HG03095 (cell line): ENCODE measurements at regions not wholly inside any gene's neighbourhood (a gene's known extent, or its start where the extent isn't known, plus 50 kb on each side); places are given as distances from the start of the nearest gene placed in this dataset.
"Not testable (repeated sequence)": the region's sequence is repeated elsewhere in the genome, so short reads cannot be mapped to it uniquely, and the experiment has no call there.

Source experiments
- ATAC-seq: cut with Tn5 transposase; IDR thresholded peaks from one replicate; pipeline ENCODE4 v1.9.1; 2021; ENCODE audit warnings: moderate library complexity; ENCODE audit not compliant: unreplicated experiment

DNA sequence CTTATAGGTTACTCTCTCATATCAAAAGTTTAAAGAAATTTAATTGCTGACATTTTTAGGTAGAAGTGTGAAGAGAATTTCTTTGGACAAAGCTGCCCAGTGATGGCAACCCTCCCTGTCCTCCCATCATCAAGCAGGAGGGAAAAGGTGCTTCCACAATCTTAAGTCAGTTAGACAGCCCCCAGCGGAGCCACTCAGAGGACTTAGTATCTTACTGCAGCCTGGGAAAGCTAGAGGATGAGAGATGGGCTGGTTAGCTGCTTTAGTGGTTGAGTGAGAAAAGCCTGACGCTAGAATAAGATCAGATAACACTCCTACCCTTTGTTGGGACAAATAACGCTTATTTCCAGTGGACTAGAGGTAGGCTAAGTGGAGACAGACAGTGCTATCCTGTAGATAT, 227.1 kb downstream of the RFPL4B start:
- no peak for ATAC-seq

DNA sequence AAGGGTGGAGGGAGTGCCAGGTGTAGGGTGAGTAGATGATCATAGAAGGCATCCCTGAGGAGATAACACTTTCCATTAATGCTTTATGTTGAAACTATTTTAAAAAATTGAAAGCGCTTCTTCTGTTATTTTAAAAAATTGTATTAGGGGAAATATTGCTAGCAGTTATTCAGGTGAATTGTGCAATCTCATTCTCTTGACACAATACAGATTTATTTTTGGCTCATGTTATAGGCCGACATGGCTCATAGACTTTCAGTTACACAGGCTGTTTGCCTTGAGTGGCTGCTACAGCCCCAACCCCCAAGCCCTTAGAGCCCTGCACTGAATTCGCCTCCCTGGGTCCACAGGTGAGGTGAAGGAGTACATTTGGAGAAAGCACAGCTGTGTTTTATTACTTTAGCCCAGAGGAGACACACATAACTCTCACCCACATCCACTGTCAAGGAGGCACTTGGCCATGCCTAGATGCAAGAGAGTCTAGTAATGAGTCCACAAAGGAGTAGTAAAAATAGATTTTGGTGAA, 228.2 kb downstream of the RFPL4B start:
- ATAC-seq = no peak

DNA sequence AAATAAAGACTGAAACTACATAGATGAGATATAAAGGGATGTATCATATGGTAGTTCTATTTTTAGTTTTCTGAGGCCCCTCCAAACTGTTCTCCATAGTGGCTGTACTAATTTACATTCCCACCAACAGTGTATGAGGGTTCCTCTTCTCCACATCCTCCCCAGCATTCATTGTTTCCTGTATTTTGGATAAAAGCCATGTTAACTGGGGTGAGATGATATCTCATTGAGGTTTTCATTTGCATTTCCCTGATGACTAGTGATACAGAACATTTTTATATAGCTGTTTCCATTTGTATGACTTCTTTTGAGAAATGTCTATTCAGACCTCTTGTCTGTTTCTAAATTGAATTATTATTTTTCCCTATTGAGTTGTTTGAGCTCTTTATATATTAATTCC, 229.3 kb downstream of the RFPL4B start:
- ATAC-seq = no peak

DNA sequence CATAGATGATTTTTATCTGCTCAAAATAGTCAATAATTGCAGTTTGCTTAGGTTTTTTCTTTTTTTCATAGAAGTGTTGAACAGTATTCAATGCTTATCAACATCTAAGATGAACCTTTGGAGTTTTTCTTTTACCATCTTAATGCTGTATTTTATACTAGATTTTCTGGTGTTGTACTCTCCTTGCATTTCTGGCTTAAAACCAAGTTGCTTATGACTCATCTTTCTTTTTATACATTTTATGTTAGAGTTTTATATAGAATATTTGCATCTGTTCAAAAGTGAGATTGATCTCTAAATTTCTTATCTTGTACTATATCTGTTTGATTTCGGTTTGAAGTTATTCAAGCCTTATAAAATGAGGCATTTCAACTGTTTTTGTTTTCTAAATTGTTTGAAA, 232.5 kb downstream of the RFPL4B start:
- no peak for ATAC-seq

DNA sequence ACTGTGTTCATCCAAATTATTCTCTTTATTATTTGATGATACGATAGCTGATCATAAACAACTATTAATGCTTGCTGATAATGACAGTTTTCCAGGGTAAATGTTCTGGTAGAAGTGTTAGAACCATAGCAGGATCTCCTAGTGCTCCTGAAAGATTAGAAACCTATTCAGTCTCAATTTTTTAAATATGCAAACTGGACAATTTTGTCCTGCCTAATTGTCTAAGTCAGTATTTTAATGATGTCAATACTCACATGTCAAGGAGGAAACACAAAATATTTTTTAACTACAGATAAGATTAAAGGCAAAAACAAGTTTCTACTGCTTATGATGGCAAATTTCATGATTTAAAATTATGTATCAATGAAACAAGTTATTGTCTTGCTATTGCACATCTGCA, 233.9 kb downstream of the RFPL4B start:
- no peak for ATAC-seq

DNA sequence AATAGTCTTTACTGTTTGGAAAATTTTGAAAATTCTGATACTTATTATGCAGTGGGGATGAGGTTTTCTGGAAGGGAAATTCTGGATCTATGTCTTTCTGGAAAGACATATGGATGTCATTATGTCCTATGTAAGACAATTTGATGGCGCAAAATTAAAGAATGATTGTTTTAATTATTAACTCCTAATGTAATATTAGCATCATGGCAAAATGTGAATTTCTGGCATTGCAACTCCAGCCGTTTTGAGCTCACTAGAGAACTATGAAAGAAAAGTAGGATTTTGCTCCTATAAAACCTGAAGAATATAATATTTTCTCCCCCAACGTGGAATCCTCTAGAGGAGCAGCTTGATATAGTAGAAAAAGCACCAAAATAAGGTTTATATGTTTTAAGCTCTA, 243.2 kb downstream of the RFPL4B start:
- ATAC-seq = no peak

DNA sequence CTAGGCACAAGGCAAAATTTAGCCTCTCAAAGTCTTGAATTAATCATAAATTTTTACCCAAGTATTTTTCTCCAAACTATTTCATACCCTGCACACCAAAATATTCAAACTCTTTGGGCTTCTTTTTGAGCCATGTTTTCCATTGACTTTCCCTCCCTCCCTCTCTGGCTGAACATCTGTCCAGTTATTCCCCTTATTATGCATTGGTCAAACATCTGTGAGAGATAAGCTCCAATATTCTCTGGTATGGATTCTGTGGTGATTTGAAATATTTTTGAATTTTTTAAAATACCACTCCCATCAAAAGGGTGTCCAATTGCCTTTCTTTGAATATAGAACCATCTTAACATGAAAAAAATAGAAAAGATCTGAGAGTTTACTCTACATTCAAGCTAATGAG, 244.2 kb downstream of the RFPL4B start:
- ATAC-seq = no peak

DNA sequence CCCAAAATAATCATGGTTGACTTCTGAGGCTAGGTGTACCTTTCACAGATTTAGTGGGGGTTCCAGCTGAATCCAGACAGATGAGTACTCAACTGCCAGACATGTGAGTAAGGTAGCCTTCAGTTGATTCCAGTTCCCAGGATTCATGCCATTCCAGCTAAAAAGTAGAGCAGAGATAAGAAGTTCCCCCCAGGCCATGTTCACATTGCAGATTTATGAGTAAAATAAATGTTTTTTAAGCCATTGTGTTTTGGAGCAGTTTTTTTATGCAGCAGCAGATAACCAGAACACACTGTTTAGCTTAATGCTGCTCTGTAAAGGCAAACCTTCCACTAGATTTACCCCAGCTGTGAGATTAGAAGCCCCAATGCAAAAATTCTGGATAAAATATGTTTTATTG, 245.0 kb downstream of the RFPL4B start:
- ATAC-seq = no peak

DNA sequence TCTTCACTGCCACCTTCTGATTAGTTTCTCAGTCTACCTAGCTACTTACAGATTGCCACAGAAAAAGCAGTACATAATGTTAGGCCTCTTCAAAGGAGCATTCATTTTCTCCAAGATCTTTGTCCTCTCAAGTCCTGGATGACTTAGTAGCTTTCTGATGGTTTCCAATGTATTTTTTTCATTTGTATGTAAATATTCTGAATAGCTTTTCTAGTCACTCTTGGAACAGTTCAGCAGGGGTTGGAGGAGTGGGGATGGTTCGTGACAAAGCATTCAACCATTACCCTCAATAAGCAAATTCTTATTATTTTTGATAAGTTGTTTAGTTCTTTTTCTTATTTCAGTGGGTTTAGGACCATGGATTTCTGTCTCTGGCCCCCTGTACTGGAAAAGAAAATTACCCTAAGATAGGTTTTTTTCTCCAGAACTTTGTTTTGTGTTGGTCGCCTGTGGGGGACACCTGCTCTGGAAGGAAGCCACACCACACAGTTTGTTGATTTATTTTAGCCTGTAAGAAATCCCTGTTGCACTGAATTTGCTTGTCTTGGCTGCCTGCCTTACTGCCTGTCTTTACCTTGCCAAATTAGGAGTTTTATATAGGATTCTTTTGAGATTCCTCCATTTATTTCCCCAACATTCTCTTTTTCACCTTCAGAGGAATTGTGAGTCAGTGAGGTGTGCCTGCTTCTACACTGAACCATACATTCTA, 247.9 kb downstream of the RFPL4B start:
- ATAC-seq = no peak

DNA sequence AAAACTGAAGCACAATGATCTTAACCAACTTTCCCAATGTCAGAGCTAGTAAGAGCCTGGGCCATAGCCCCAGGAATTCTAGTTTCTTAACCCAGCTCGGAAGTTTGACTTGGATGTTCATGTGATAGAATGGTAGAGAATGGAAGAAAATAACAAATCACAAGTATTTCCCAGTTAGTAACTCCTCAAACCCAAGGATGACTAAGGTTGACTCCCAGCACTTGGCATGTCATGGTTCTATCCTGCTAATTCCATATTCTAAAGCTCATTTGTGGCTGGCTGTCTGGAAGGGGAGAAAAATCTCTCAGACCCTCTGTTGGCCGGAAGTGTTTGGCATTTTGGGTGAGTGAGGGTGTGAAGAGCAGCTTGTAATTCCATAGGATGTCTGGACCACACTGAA, 248.7 kb downstream of the RFPL4B start:
- ATAC-seq = no peak

DNA sequence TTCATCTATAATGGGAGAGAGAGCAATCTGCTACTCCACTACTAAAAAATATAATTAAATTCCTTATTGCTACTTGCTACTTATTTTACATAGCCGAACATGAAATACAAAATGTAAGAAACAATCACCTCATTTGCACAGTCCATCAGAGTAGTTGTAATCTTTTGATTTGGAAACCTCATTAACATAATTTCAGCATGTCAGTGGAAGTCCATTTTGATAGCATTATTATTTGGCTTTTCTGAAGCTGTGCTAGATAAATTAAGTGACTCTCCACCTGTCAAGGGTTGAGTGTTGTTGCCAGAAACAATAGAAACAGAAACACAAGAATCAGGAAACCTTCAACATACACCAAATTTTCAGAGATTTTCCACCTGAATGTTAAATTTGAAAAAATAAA, 250.0 kb downstream of the RFPL4B start:
- ATAC-seq = no peak

DNA sequence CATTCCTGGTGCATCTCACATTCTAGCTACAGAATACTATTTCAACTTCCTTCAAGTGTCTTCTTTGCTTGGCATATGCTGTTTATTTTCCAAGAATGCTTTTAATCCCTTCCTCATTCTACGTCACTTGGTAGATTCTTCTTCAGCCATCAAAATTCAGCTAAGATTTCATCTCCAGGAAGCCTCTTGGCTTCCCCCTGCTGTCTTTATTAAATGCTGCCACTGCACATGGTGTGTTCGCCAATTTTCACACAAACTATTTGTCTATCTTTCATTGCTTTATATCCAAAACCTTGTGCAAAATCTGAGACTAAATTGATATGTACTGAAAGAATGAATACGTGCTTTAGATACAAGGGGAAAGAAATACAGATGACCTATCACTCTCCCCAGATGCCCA, 253.0 kb downstream of the RFPL4B start:
- ATAC-seq = no peak

DNA sequence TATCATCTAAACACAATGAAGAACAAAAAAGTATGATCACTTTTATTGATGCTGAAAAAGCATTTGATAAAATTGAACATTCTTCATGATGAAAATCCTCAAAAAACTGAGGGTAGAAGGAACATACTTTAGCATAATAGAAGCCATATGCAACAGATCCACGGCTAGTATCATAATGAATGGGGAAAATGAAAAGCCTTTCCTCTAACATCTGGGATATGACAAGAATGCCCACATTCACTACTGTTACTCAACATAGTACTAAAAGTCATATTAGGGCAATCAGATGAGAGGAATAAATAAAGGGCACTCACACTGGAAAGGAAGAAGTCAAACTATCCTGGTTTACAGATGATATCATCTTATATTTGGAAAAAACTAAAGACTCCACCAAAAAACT, 256.6 kb downstream of the RFPL4B start:
- ATAC-seq = no peak

DNA sequence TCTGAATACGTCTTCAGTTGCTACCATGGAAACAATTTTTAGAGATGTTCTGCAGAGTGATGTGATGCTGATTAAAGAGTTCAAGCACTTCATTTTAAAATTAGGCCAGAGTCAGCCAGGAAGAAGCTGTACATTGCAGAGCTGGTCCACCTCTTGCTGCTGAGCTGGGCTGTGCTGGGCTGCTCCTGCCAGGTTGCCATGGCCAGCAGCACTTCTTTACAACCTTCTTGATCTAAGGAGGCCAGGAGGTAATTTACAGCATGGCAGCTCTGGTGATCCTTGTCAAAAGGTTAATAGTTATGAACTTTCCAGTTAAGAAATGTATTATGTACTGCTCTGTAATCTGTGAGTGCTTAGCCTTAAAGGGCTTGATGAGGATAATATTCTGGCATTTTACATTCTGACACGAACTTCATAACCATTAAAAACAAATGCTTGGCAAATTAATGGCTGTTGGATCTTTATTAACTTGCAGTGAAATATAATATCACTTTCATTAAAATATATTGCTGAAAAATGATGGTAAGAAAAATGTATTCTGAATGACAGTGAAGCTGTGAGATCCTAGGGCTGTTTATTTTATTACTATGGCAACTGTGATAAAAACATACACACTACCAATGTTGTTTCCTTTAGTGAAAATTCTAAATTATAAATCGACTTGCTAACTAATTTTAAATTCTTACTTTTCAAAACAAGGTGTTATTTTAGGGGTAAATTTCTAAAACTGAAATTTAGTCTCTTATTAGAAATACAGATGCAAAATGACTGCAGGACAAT, 259.7 kb downstream of the RFPL4B start:
- no peak for ATAC-seq

DNA sequence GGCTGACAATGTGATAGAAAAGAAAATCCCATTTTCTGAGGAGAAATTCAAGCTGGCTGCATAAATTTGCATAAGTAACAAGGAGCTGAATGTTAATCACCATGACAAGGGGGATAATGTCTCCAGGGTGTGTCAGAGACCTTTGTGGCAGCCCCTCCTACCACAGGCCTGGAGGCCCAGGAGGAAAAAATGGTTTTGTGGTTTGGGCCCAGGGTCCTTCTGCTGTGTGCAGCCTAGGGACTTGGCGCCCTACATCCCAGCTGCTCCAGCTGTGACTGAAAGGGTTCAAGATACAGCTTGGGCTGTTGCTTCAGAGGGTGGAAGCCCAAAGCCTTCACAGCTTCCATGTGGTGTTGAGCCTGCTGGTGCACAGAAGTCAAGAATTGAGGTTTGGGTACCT, 261.8 kb downstream of the RFPL4B start:
- not testable (repeated sequence) for ATAC-seq

DNA sequence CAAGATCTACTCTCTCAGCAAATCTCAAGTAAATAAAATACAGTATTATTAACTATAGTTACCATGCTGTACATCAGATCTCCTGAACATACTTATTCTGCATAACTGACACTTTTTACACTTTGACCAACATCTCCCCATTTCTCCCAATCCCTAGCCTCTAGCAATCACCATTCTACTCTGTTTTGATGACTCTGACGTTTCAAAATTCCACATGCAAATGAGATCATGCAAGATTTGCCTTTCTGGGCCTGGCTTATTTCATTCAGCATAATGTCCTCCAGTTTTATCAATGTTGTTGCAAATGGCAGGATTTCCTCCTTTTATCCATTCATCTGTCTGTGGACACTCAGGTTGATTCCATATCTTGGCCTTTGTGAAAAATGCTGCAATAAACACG, 266.3 kb downstream of the RFPL4B start:
- ATAC-seq = no peak

DNA sequence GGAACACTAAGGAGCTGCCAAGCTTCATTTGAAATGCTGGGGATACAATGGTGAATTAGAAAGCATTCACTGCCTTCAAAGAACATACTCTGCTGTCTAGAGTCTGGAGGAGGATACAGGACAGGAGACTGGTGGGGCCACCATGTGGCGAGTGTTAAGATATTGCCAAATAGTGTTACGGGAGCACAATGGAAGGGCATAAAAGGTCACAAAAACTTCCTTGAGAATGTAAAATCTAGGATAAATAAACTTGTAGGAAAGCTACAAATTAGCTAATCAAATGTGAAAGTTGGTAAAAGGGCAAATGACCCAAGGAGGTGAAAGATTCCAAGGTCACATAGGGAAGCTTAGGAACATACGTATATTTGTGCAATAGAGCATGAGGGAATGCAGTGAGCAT, 271.7 kb downstream of the RFPL4B start:
- ATAC-seq = no peak

DNA sequence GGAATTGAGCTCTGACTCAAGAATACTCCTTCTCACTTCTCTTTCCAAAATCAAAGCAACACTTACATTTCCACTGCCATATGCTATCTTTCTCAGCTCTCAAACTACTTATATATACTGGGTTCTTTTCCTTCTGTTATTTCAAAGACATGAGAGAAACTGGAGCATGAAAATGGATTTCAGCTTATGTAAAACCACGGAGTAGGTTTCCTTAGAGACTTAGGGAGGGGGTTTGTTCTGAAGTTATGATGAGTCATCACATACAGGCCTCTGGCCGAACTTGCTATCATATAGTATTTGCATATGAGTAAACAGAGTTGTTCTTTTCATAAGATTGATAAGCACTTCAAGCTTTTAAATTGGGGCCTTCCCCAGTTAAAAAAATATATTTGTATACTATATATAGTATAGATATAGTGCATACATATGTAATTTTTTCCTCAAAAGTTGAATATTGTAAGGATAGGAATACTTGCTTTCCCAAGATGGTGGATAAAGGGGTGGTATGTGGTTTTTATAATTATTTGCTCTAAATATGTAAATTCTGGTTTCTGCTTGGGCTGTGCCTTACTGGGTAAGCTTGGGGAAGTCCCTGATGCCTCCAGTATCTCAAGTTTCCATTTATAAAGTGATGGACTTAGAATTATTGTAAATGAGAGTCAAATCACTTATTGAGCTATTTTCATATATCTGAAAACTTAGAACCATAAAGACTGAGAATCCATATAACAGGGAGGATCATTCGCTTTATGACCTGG, 273.9 kb downstream of the RFPL4B start:
- no peak for ATAC-seq

DNA sequence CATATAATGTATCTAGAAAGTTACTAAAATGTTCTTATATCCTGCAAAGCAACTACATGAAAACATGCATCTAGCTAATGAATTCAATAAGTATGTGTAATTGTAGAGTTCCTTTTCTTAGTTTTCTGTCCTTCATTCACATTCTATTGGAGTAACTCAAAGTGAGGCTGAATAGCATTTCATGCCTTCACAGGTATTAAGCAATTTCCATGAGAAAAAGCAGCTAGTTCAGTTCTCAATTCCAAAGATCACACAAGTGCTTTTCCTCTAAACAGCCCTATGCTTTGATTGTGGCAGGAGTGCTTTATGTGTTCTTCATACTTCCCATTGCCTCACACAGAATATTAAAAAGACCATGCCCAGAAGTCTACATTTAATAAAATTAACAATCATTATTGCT, 274.9 kb downstream of the RFPL4B start:
- ATAC-seq = no peak

DNA sequence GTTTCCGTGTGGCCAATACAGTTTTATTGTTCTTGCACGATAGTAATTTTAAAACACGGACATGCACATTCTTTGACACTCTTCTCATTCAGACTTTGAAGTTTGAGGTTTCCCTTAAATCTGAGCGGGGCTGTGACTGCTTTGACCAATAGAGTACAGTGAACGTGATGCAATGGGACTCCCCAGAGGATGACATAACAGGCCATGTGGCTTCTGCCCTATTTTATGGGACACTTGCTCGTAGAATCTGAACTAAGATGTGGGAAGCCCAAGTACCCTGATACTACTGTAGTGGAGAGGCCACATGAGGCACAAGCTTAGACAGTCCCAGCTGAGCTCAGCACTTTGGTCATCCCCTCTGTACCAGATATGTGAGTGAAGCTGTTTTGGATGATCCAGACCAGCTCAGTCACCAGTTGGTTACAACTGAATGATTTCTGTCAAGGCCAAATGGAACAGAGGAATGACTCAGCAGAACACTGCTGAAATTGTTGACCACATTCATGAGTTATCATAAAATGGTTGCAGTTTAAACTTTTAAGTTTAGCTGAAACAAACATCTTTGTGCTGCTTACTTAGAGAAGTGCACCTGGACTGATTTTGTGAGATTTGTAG, 279.4 kb downstream of the RFPL4B start:
- no peak for ATAC-seq

DNA sequence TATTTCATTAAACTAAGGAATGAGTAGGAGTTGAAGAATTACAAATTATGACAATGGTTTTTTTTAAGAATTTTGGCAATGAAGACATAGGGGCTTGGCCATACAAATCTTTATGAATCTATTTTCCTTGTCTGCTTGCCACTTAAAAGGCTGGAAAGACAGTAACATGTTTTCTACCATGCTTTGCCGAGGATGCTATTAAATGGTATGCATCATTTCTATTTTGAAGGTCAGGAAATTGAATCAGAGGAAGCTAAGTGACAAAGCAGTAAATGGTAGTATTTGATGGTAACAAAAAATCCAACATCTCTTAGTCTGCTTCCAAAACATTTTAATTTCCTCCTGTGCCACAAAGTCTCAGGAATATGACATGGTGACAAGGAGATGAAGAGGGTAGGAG, 287.2 kb downstream of the RFPL4B start:
- no peak for ATAC-seq
